GM19463 (cell line): ENCODE measurements at regions not wholly inside any gene's neighbourhood (a gene's known extent, or its start where the extent isn't known, plus 50 kb on each side); places are given as distances from the start of the nearest gene placed in this dataset.

Source experiments
- ATAC-seq: cut with Tn5 transposase; IDR thresholded peaks from one replicate; pipeline ENCODE4 v1.9.1; 2021; ENCODE audit warnings: mild to moderate bottlenecking, moderate library complexity; ENCODE audit not compliant: unreplicated experiment

DNA sequence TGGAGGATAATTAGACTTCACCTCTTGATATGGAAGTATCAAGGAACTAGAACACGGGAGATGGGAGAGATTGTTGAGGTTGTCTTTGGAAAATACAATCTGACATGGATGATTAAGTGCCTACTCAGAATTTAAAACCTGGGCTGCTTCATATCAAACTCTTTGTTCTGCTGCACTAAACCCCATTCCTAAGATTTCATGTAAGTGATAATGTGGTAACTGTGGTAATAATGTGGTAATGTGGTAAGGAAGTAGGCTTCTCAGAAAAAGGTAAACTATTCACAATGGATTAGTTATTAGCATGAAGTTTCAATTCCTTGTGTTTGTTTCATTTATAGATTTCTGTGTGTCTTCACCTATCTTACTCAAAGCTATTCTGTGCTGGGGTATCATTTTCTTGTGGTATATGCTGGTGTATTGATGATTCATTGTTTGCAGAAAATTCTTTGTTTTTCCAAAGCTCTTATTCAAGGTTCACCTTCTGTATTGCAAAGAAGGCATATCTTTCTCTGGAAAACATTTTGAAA lies 129.9 kb upstream of the TAC1 start:
- ATAC-seq = peak; percentile 84

- no peak for ATAC-seq
These were observed 111.4 kb upstream of the TAC1 start for GRCh38 chr7:97620495-97620894.

GRCh38 chr7:97623333-97623732 lies 108.6 kb upstream of the TAC1 start:
- peak; percentile 87 for ATAC-seq

- no peak for ATAC-seq
These were observed 101.8 kb upstream of the TAC1 start for GRCh38 chr7:97630116-97630515.

DNA sequence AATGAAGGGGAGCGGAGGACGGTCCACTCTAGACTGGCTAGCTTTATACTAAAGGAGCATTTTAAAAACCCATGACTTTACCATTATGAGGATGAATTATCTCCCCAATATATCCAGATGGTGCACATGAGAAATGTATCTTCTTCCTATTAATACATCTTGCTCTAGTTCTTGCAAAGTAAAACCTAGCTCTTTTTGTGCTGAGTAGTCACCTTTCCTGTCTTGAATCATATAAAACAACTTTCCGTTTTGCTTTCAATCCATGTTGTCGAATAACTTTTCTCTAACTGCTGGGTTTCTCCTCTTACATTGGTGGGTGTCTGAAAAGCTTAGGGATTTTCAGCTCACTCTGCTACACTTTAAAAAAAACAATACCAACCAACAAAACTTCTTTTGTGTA lies 96.3 kb upstream of the TAC1 start:
- ATAC-seq = no peak

DNA sequence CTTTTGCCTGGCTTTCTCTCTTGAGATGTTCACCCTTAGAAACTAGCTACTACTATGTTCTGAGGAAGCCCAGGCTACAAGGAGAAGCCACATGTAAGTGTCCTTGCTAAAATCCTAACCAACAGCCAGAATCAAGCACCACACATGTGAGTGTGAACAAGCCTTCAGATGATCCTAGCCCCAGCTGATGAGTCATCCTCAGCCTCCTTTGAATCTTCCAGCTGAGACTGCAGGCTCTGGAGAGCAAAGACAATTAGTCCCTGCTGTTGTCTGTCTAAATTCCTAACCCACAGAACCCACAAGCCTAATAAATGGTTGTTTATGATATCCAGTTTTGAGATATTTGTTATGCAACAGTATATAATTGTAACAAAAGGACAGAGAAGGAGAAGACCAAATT lies 92.8 kb upstream of the TAC1 start:
- ATAC-seq = no peak

GRCh38 chr7:97659363-97660045 lies 72.4 kb upstream of the TAC1 start:
- no peak for ATAC-seq

DNA sequence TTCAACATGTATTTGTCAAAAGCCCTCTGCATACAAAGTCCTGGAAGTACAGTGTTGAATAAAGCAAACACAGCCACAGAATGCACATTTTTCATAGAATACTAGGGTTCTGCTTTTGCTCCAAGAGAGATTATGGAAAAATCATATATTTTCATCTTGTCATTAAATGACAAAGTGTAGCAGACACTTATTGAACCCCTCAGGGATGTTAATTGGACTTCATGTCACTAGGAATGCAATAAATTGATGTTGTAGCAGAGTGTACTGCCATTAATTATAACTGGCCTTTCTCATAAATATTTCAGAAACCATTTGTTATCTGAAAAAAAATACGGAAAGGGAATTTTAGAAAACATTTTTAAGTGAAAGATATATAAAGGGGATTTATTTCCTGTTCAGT lies 64.5 kb upstream of the TAC1 start:
- ATAC-seq = no peak

DNA sequence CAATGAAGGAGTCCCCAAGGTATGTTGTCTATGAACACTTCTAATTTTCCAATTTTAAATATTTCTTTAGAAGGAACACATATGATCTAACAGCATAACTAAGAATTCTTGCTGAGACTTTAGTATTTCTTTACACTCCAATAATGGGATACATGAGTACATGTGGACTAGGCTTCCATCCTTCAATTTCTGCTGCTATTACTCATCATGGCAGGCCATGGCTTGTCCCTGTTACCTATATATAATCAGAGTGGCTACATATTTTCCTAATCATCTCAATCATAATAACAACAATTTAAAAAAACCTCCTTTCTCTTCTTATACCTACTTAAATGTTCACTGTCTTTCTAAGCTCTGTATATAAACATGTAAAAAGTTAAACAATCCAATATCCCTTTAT lies 60.3 kb upstream of the TAC1 start:
- ATAC-seq = no peak

DNA sequence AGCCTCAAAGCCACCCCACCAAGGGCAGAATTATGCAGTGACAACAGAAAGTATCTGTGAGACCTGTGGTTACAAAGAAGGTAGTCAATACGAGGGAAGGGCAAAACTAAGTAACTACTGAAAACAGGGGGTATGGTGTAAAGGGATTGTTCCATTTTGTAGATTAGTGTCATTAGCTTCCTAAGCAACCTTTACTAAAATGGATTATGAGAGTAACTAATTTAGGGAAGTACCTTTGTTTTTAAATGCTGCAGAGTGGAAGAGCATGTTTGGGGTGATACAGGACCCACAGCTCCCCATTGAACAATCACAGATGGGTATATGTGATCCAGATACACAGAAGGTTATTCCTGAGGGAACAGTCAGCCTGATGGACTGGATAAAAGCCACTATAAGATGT lies 51.3 kb upstream of the TAC1 start:
- no peak for ATAC-seq
